IPS-20b (cell line): ENCODE measurements at regions not wholly inside any gene's neighbourhood (a gene's known extent, or its start where the extent isn't known, plus 50 kb on each side); places are given as distances from the start of the nearest gene placed in this dataset.

Experiments
- H3K27ac ChIP-seq: one replicate; pipeline ENCODE4 v1.5.1; 2013; ENCODE audit warnings: low read length
- H3K27me3 ChIP-seq: 2 replicates; pipeline ENCODE4 v1.6.1; 2013; ENCODE audit warnings: mild to moderate bottlenecking, low read length, inconsistent platforms; ENCODE audit not compliant: insufficient read depth
- H3K36me3 ChIP-seq: 2 replicates; pipeline ENCODE4 v1.6.1; 2013; ENCODE audit warnings: low read depth, mild to moderate bottlenecking, inconsistent platforms, low read length, moderate library complexity; ENCODE audit not compliant: insufficient read depth
- H3K4me1 ChIP-seq: 2 replicates; pipeline ENCODE4 v1.6.1; 2013; ENCODE audit warnings: mild to moderate bottlenecking, control low read depth, inconsistent platforms, low read length, moderate library complexity; ENCODE audit not compliant: insufficient read depth
- H3K4me3 ChIP-seq: 2 replicates; pipeline ENCODE4 v1.5.1; 2013; ENCODE audit warnings: mild to moderate bottlenecking, low read length, inconsistent platforms
- H3K9ac ChIP-seq: 2 replicates; pipeline ENCODE4 v1.6.1; 2013; ENCODE audit warnings: low read depth, mild to moderate bottlenecking, inconsistent platforms, low read length, moderate library complexity
- H3K9me3 ChIP-seq: 2 replicates; pipeline ENCODE4 v1.6.1; 2013; ENCODE audit warnings: mild to moderate bottlenecking, low read depth, low read length, inconsistent platforms; ENCODE audit not compliant: insufficient read depth

DNA sequence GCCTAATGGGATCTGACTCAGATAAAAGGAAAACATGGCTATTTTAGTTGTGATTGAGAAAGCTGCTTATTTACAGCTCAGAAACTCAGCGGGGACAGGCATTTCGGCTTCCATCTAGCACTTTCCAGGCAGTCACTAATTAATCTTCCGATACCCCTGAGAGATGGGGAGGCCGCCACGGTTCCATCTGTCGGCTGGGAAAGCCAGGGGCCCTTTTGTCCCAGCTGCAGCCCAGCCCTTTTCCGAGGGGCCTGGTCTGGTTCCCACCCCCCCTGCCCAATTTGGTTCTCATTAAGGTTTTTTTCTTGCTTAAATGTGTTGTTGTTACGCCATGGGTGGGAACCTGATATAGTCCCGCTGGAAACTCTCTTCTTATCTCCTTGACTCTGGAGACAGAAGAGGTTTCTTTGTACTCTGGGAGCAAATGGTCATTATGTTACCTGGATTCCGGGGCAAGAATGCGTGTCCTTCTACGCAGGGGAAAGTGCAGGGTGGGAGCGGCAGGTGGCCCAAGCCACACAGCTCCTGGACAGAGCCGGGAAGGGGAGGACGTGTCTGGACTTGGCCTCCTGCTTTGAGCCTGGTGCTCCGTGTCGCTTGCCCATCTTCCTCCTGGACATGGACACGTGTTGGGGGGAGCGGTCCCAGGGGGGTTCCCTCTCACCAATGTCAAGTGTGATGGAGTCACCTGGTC is 50.9 kb upstream of the GSE1 start:
- H3K4me3 ChIP-seq = no peak overlapping the region
- no peak overlapping the region for H3K9ac ChIP-seq
- peaks cover 8% of the 10 kb centered on the region; the same call in 1 of the 2 replicates for H3K27me3 ChIP-seq
- H3K36me3 ChIP-seq = no peaks in the 10 kb centered on the region
- H3K4me1 ChIP-seq = peaks cover 25% of the 10 kb centered on the region; the same call in 1 of the 2 replicates
- H3K27ac ChIP-seq = no peak overlapping the region
- H3K9me3 ChIP-seq = no peaks in the 10 kb centered on the region

DNA sequence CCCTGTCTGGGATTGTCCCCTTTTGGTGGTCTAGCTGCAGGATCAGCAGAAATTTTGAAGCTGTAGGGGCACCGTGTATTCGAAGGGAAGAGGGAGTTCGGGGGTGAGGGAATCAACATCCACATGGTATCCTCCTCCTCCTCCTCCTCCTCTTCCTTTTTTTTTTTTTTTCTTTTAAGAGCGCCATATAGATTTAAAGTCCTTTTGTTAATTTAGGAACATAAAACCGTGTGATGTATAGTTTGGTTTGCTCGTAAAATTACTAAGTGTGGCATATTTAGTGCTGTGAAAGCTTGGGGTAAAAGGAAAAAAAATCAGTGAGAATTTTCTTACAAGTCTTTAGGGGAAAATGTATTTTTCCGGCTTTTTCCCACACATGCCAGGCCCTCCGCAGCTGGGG is 50.1 kb upstream of the GSE1 start:
- Histone ChIP-seq H3K4me3 (no peak overlapping the region), H3K4me1 (peaks cover 17% of the 10 kb centered on the region; the same call in 1 of the 2 replicates), H3K36me3 (no peaks in the 10 kb centered on the region), H3K9me3 (no peaks in the 10 kb centered on the region), H3K27me3 (peaks cover 3% of the 10 kb centered on the region; the same call in 1 of the 2 replicates), H3K27ac (no peak overlapping the region), H3K9ac (no peak overlapping the region)
